ENCODE measurements at regions not wholly inside any gene's neighbourhood (a gene's known extent, or its start where the extent isn't known, plus 50 kb on each side); places are given as distances from the start of the nearest gene placed in this dataset.

DNA sequence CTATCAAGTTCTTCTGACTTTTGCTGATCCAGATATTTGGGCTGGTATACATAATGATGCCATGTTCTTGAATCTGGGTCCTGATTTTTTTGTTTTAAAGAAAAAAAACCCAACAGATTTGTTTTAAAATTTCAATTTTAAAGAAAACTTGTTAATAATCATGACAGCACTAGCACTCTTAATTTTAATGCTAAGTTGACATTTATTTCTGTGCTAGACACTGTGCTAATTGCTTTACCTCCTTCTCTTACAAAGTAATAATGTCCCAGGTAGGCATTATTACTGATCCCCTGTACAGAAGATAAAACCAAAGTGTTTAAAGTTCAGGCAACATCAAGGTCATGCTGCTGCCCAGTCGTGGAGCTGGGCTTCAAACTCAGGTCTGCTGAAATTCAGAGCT, 101.9 kb downstream of the ZNF608 start:
- no peak for DNase-seq

- DNase-seq, result no peak
Observed at GRCh38 chr5:124644138-124644537, 102.3 kb downstream of the ZNF608 start.

- no peak for DNase-seq
Observed at GRCh38 chr5:124643336-124643735, 103.1 kb downstream of the ZNF608 start.

GRCh38 chr5:124642151-124642550, 104.3 kb downstream of the ZNF608 start:
- DNase-seq, result no peak

DNA sequence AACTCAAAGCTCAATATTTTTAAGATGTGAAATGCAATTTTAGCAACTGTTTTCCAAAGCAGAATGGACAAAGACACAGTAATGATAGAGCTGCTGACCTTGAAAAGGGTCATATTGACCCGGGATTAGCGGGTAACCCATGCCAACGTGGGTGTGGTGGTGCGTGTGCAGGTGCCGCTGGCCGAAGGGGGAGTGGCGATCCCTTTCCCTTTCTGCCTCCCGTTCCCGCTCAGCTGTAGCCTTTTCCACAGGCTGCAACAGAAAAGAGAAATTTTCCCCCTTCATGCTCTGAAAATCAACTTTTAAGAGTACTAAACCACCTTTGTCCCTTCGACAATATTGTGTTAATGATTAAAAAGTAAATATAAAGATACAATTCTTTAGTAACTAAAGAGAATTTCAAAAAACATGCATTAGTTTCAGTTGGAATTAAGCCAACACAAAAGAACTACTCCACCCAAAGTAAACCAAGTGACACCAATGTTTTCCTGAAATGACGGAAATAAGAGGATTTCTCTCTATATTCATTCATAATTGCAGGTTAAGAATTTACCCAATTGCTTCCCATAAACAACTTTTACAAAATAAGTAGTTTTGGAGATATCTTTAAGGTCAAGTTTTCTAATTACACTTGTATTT, 105.2 kb downstream of the ZNF608 start:
- no peak for DNase-seq

GRCh38 chr5:124639095-124639665, 107.3 kb downstream of the ZNF608 start:
- no peak for DNase-seq

- DNase-seq, result no peak
Observed at GRCh38 chr5:124637011-124637410, 109.4 kb downstream of the ZNF608 start.

DNA sequence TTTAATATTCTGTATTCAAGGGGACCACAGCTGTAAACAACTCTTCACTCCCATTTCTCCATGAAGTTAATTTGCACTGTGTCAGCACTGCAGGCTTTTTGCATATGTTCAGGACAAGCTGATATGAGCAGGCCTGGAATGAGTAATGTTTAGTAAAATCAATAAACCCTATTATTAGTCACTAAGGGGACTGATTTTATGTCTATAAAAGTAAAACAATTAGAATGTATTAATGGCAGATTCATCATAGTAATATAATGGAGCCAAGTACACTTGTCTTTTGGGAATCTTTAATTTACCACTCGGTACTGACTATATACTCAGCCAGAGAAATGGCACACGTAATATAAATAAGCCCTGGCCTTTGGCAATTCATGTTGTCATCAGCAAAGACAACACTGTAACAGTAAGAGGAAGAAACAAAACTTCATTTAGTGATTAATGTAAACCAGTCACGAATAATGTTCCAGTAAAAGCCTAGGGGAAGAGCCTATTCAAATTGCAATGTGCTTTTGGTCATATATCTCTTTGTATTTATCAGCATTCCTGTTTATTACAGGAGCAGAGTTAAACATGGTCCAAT, 111.6 kb downstream of the ZNF608 start:
- no peak for DNase-seq

DNA sequence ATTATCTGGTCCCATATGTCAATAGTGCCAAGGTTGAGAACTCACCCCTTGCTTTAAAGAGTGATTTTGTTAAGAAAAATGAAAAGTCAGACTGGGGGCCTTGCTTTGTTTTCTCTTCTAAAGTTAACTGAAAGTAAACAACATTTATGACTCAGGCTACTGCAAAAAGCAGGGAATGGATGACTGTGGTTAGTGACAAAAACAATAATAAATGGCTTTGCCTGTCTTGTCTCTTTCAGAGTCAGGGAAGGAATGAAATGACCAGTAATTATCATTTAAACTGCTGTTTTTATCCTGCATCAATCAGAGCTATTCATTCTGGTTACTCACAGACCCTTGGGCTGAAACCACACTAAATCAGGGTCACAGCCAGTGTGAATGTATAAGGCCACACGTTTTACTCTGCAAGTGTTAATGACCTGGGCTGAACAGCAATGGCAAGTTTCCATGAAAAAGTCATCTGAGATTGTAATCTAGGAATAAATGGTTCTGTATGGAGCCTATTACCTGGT, 112.2 kb downstream of the ZNF608 start:
- DNase-seq, result no peak

DNA sequence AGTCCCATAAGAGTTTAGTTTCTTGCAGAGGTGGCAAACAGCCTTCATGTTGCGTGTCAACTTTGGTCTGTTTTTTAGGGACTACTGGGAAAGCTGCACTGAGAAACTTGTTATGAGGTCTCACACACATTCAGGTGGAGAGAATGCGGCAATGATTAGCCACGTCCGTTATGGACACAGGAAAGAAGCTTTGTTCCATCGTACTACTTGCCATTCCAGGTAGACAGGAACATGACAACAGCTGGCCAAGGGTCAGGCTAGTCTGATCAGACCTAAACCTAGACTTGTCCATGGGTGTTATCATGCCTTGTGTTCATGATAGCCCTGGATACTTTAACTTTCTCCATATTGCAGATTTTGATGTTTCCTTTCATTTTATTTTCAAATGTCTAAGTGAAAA, 113.2 kb downstream of the ZNF608 start:
- no peak for DNase-seq

DNA sequence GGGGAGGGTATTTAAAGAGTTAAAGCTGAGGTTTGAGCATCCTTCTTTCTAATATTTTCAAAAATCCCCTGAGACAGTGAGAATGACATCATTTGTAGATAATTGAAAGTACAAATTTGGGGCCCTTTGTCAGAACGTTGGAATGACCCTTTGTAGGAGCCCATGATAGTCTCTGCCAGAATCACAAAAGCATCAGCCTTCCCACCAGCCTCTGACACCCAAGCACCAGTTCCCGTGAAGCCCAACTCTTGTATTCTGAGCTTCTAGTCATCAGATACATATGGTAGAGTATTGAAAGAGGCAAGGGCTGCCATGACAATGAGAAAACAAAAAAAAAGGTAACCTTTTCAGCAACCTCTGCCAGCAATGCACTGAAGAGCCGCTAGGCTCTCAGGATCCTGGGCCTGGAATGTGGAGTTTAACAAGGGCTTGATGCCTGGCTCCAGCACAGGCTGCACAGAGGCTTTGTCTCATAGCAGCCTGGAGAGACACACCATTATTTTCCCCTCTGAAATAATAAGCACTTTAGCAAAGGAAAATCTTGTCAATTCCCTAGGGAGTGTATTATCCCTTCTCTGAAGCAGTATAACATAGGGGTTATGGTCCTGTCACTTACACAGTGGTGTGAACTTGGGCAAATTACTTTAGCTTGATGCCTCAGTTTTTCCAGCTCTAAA, 114.4 kb downstream of the ZNF608 start:
- DNase-seq, result no peak

DNA sequence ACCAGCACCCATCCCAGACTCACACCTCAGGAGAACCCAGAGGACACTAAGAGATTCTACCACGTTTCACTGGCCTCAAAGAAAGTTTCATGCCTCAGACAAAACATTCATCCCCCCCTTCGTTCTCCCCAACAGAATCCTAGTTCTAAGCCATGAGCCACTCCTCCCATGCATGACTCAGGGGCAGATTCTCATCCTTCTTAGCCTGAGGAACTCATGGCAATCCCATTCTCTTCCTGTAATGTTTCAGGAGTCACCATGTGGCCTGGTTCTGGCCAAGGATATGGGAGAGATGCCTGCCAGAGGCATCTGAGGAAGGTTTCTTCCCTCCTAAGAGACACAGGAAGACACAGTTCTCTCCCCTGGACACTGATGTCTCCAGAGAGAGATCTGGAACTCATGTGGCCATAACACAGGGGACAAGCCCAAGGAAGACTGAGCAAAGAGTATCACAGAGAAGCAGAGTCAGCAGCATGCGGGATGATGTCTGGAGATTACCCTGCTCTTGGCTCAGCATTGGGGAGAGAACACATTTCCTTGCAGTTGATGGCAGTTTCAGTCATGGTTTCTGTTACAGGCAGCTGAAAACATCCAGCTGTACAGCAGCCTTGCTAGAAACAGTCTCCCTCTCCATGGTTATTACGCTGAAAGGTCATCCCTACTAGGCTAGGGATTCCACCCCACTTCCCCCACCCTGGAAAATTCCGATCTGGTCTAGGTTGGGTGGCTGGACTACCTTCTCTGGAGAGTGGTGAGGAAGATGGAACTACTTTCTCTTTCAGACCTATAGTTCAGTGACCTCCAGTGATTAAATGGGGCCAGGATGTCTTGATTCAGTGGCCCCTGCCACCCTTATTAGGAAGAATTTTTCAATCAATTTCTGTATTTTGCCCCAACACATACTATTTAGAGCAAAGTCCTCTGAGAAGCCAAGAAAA, 115.4 kb downstream of the ZNF608 start:
- no peak for DNase-seq

GRCh38 chr5:124628721-124629596, 117.5 kb downstream of the ZNF608 start:
- no peak for DNase-seq

DNA sequence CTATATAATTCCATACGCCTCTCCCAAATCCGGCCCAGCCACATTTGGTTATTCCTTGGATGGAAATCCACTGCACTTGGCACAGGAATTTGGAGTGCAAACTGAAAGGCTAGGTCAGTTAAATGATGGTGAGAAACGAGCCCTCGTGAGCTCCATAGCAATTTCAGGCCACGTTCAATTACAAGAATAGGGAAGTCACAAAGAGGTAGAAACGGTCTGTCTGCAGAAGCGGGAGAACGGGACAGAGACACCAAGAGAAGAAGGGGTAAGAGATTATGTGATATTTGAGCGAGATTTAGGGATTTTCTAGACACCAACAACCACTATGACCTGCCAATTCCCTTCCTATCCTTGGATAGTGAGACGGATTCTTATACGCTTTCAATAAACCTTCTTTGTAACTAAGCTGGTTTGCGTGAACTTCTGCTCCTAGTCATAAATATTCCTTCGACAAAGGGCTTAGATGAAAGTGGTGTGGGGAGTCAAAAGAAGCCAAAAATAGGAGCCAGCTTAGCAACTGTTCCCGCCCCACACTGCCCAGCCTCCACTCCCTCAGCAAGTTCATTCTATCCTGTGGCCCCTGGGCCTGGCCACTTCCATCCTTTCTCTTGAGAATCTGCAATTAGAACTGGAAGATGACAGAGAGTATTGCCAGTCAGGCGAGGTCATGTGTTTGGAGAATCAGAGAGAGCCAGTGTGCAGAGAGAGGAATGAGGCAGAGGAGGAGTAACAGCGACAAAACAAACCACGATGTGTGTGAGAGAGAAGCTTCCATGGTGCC, 118.4 kb downstream of the ZNF608 start:
- DNase-seq, result no peak

GRCh38 chr5:124626053-124626452, 120.4 kb downstream of the ZNF608 start:
- DNase-seq, result no peak

DNA sequence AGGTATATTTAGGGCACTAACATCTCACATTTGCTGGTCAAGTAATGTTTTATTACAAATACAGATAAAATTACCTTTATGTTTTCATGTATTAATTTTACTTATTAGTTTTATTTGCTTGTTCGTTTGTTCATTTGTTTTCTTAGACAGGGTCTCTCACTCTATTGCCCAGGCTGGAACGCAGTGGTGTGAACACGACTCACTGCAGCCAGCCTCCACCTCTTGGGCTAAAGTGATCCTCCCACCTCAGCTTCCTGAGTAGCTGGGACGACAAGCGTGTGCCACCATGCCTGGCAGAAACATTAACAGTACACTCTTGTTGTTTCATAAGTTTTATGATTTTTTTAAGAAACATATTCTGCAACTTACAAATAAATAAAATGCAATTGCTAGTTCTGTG, 123.2 kb downstream of the ZNF608 start:
- DNase-seq, result no peak

DNA sequence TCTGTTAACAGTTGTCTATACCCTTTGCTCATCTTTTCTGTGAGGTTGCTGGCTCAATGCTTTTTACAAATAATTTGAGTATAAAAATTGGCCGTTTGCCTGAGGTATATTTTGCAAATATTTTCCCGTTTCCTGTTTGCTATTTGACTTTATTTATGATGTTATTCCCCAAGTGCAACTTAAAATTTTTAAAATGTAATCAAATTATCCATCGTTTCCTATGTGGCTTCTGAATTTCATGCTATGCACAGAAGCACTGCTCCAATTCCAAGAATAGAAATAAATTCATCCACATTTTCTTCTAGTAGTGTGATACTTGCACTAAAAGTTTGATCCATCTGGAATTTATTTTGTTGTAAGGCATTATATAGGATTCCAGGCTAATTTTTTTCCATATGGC, 123.6 kb downstream of the ZNF608 start:
- DNase-seq, result no peak

DNA sequence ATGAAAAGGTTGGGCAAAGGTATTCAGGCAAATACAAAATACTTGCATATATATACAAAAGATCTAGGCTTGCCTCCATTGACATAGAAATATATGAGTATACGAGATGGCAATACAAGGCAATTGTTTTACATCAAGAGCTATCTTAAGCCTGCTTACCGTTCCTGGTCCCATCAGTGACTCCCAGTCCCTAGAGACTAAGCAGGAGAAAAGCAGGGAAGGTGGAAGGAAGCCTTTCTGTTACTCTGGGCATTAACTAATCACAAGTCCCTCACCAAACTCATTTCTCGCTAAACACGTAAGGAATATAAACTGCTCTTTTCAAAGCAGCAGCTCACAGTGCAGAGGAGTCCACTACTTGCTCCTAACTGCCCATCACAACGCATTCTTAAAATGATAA, 125.2 kb downstream of the ZNF608 start:
- DNase-seq, result no peak

GRCh38 chr5:124620743-124621142, 125.7 kb downstream of the ZNF608 start:
- DNase-seq, result no peak

GRCh38 chr5:124619121-124619520, 127.3 kb downstream of the ZNF608 start:
- DNase-seq, result no peak

GRCh38 chr5:124617787-124618186, 128.7 kb downstream of the ZNF608 start:
- no peak for DNase-seq
